Body of pancreas (tissue), 4 donors: ENCODE measurements at regions not wholly inside any gene's neighbourhood (a gene's known extent, or its start where the extent isn't known, plus 50 kb on each side); places are given as distances from the start of the nearest gene placed in this dataset.
A peak's percentile ranks its signal among the peaks of the same experiment; 100 is the strongest.
"Not testable (repeated sequence)": the region's sequence is repeated elsewhere in the genome, so short reads cannot be mapped to it uniquely, and the experiment has no call there.

Experiments used
- CTCF ChIP-seq, 7 experiments: fragments of 450-650 bp in 4 of 7; fragments of 200-600 bp in 3 of 7; sonication (generic) in 3 of 7; IDR thresholded peaks; one replicate each; pipeline ENCODE4 v1.5.1; 2016 to 2019; ENCODE audit warnings: antibody characterized with exemption in 7 of 7
- POLR2A ChIP-seq, 3 donors: fragments of 450-650 bp; IDR thresholded peaks; one replicate each; pipeline ENCODE4 v1.6.1; 2016; ENCODE audit warnings: antibody characterized with exemption in 3 of 3, mild to moderate bottlenecking in 2 of 3

- TF ChIP-seq CTCF (IDR thresholded peaks at IDR 0.05) = peak; percentile 16 to 75 (median 63)
- not testable (repeated sequence) for TF ChIP-seq POLR2A (IDR thresholded peaks at IDR 0.05)
These were observed 85.4 kb upstream of the DRD5 start for GRCh38 chr4:9695994-9696393.
